ENCODE measurements at regions not wholly inside any gene's neighbourhood (a gene's known extent, or its start where the extent isn't known, plus 50 kb on each side); places are given as distances from the start of the nearest gene placed in this dataset.
A peak's percentile ranks its signal among the peaks of the same experiment; 100 is the strongest.

DNA sequence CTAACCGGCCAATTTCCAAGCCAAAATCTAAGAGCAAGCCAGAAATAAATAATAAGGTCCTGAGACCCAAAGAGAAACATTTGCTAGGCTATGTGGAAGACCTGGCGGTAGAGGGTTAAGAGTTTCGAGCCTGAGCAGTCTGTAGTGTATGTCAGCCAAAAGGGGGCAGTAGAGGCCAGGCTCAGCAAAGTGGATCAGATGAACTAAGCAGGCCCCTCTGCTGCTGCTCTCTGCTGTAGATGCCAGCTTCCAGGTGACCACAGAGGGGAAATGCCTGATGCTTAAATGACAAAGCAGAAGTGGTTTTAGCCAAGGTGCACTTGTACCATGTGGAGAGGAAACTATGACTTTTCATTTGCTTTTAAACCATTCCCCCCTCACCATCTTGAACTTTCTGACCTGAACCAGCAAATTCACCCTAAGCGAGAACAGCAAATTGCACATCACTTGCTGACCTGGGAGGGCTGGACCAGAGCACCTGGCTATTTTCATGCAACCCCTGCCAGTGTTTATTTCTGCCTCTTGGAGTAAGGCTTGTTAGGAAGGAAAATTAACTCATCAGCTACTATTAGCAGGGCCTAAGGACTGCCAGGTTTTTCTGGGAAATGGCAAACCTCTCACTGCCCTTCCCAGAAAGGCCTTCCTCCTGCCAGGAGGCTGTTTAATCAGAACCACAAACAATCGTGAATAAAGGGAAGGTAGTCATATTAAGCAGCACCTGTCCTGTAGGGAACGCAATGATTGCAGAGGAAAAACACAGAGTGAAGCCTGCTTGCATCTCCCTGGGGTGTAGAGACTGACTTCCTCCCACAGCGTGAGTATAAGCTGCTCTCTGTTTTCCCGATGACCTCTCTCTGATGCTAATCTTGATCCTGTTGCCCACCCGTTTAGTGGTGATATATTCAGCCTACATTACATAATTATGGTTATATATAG lies 818.2 kb downstream of the TLR4 start:
- Histone ChIP-seq H3K9ac (ENCODE audit: insufficient read depth, low read length) (no peak overlapping the region), H2AFZ (ENCODE audit: low read length) (no peak overlapping the region), H3K4me2 (ENCODE audit: extremely low read depth, insufficient read depth, low read length) (no peak overlapping the region), H3K79me2 (ENCODE audit: control insufficient read depth, insufficient read depth, low read length) (no peaks in the 10 kb centered on the region), H3K9me3 (ENCODE audit: control insufficient read depth, insufficient read depth, low read depth, low read length) (no peaks in the 10 kb centered on the region), H3K4me3 (replicated peaks in 1 of 4; ENCODE audit: control extremely low read depth in 1 of 4, insufficient read depth in 1 of 4, low read depth in 3 of 4, low read length in 4 of 4) (no peak overlapping the region), H3K27me3 (ENCODE audit: control insufficient read depth, insufficient read depth, low read length) (no peaks in the 10 kb centered on the region), H4K20me1 (ENCODE audit: control insufficient read depth, extremely low read depth, insufficient read depth, low read length) (no peaks in the 10 kb centered on the region), H3K27ac (ENCODE audit: insufficient read depth, low read length) (no peak overlapping the region), H3K4me1 (ENCODE audit: control insufficient read depth, extremely low read depth, insufficient read depth, low read length) (no peaks in the 10 kb centered on the region), H3K36me3 (ENCODE audit: control insufficient read depth, insufficient read depth, low read length) (no peaks in the 10 kb centered on the region)
- TF ChIP-seq, protein P1, sequence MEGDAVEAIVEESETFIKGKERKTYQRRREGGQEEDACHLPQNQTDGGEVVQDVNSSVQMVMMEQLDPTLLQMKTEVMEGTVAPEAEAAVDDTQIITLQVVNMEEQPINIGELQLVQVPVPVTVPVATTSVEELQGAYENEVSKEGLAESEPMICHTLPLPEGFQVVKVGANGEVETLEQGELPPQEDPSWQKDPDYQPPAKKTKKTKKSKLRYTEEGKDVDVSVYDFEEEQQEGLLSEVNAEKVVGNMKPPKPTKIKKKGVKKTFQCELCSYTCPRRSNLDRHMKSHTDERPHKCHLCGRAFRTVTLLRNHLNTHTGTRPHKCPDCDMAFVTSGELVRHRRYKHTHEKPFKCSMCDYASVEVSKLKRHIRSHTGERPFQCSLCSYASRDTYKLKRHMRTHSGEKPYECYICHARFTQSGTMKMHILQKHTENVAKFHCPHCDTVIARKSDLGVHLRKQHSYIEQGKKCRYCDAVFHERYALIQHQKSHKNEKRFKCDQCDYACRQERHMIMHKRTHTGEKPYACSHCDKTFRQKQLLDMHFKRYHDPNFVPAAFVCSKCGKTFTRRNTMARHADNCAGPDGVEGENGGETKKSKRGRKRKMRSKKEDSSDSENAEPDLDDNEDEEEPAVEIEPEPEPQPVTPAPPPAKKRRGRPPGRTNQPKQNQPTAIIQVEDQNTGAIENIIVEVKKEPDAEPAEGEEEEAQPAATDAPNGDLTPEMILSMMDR (conservative IDR thresholded peaks at IDR 0.05 in 1 of 2, IDR thresholded peaks at IDR 0.05 in 1 of 2; ENCODE audit: low read depth in 1 of 2, low read length in 2 of 2): peak; percentile 31 to 73
- no peak for TF ChIP-seq EZH2 (IDR thresholded peaks at IDR 0.05; ENCODE audit: low read length, missing control alignments)
- peak; percentile 19 to 55 for DNase-seq (ENCODE audit: low read depth in 2 of 2)

DNA sequence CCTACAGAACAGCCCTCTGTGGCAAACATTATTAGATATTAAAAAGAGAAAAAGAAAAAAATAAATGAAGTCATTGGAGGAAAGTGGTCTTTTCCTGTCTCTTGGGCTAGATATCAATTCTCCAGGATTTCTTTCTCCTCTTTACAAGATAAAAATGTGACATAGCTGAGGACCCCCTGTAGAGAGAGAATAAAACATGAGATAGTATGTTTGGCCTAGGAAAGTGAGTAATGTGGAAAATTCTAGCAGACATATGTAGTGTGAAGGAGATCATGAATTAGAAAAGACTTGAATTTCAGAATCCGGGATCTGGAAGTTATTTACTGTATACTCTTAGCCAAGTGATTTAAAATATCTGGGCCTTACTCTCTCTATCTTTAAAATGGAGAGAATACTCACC lies 823.1 kb downstream of the TLR4 start:
- Histone ChIP-seq H4K20me1 (ENCODE audit: control insufficient read depth, extremely low read depth, insufficient read depth, low read length) (no peaks in the 10 kb centered on the region), H3K27ac (ENCODE audit: insufficient read depth, low read length) (no peak overlapping the region), H3K27me3 (ENCODE audit: control insufficient read depth, insufficient read depth, low read length) (no peaks in the 10 kb centered on the region), H2AFZ (ENCODE audit: low read length) (no peak overlapping the region), H3K4me3 (replicated peaks in 1 of 4; ENCODE audit: control extremely low read depth in 1 of 4, insufficient read depth in 1 of 4, low read depth in 3 of 4, low read length in 4 of 4) (no peak overlapping the region), H3K9ac (ENCODE audit: insufficient read depth, low read length) (no peak overlapping the region), H3K4me2 (ENCODE audit: extremely low read depth, insufficient read depth, low read length) (no peak overlapping the region), H3K36me3 (ENCODE audit: control insufficient read depth, insufficient read depth, low read length) (no peaks in the 10 kb centered on the region), H3K79me2 (ENCODE audit: control insufficient read depth, insufficient read depth, low read length) (no peaks in the 10 kb centered on the region), H3K9me3 (ENCODE audit: control insufficient read depth, insufficient read depth, low read depth, low read length) (no peaks in the 10 kb centered on the region), H3K4me1 (ENCODE audit: control insufficient read depth, extremely low read depth, insufficient read depth, low read length) (no peaks in the 10 kb centered on the region)
- TF ChIP-seq, protein P1 (conservative IDR thresholded peaks at IDR 0.05 in 1 of 2, IDR thresholded peaks at IDR 0.05 in 1 of 2; ENCODE audit: low read depth in 1 of 2, low read length in 2 of 2): no peak
- no peak for TF ChIP-seq EZH2 (IDR thresholded peaks at IDR 0.05; ENCODE audit: low read length, missing control alignments)
- DNase-seq (ENCODE audit: low read depth in 2 of 2): no peak

DNA sequence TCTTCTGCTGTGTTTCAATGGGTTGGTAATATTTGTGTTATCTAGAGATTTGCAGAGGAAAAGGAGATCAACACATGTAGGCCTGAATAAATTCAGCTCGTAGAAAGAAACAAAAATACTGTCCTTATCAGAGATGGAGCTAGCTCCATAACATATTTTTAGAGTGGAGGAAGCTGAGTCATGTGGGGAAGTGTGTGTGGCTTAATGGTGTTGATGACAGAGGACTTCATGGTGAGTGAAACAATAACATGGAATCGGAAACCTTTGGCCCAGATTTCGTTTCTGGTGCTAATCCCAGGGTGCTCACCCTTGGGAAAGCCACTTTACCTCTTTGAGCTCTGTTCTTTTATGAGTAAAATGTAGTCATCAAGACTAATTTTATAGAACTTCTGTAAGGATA lies 825.0 kb downstream of the TLR4 start:
- Histone ChIP-seq H3K4me1 (ENCODE audit: control insufficient read depth, extremely low read depth, insufficient read depth, low read length) (no peaks in the 10 kb centered on the region), H3K9me3 (ENCODE audit: control insufficient read depth, insufficient read depth, low read depth, low read length) (no peaks in the 10 kb centered on the region), H3K4me3 (replicated peaks in 1 of 4; ENCODE audit: control extremely low read depth in 1 of 4, insufficient read depth in 1 of 4, low read depth in 3 of 4, low read length in 4 of 4) (no peak overlapping the region), H3K9ac (ENCODE audit: insufficient read depth, low read length) (no peak overlapping the region), H4K20me1 (ENCODE audit: control insufficient read depth, extremely low read depth, insufficient read depth, low read length) (no peaks in the 10 kb centered on the region), H3K36me3 (ENCODE audit: control insufficient read depth, insufficient read depth, low read length) (no peaks in the 10 kb centered on the region), H3K79me2 (ENCODE audit: control insufficient read depth, insufficient read depth, low read length) (no peaks in the 10 kb centered on the region), H3K4me2 (ENCODE audit: extremely low read depth, insufficient read depth, low read length) (no peak overlapping the region), H2AFZ (ENCODE audit: low read length) (no peak overlapping the region), H3K27ac (ENCODE audit: insufficient read depth, low read length) (no peak overlapping the region), H3K27me3 (ENCODE audit: control insufficient read depth, insufficient read depth, low read length) (no peaks in the 10 kb centered on the region)
- TF ChIP-seq EZH2 (IDR thresholded peaks at IDR 0.05; ENCODE audit: low read length, missing control alignments): no peak
- TF ChIP-seq, protein P1 (conservative IDR thresholded peaks at IDR 0.05 in 1 of 2, IDR thresholded peaks at IDR 0.05 in 1 of 2; ENCODE audit: low read depth in 1 of 2, low read length in 2 of 2): no peak
- peak in 1 of 2 donors; percentile 52 for DNase-seq (ENCODE audit: low read depth in 2 of 2)
